ACC112 (cell line): ENCODE measurements at regions not wholly inside any gene's neighbourhood (a gene's known extent, or its start where the extent isn't known, plus 50 kb on each side); places are given as distances from the start of the nearest gene placed in this dataset.
A peak's percentile ranks its signal among the peaks of the same experiment; 100 is the strongest.

Source experiments
- H2AFZ ChIP-seq: fragments of 200-600 bp; sonication (generic); one replicate; pipeline ENCODE4 v1.6.0; 2017; ENCODE audit warnings: antibody characterized with exemption, low read length; ENCODE audit not compliant: unreplicated experiment
- H3K27ac ChIP-seq: fragments of 200-600 bp; sonication (generic); 2 replicates; pipeline ENCODE4 v1.5.1; 2014; ENCODE audit warnings: low read depth, mild to moderate bottlenecking, antibody characterized with exemption, low read length, moderate library complexity
- H3K27me3 ChIP-seq: fragments of 200-600 bp; sonication (generic); 2 replicates; pipeline ENCODE4 v1.6.1; 2014; ENCODE audit warnings: mild to moderate bottlenecking, antibody characterized with exemption, low read length, moderate library complexity, mixed read lengths; ENCODE audit not compliant: insufficient read depth
- H3K36me3 ChIP-seq: fragments of 200-600 bp; sonication (generic); 2 replicates; pipeline ENCODE4 v1.6.1; 2016; ENCODE audit warnings: mild to moderate bottlenecking, antibody characterized with exemption, low read length, moderate library complexity, mixed read lengths; ENCODE audit not compliant: insufficient read depth
- H3K4me1 ChIP-seq: fragments of 200-600 bp; sonication (generic); one replicate; pipeline ENCODE4 v1.6.1; 2016; ENCODE audit warnings: low read length, mixed read lengths; ENCODE audit not compliant: insufficient read depth, unreplicated experiment, control insufficient read depth
- H3K4me3 ChIP-seq: fragments of 200-600 bp; sonication (generic); 2 replicates; pipeline ENCODE4 v1.5.1; 2014; ENCODE audit warnings: mild to moderate bottlenecking, low read depth, low read length
- H3K79me2 ChIP-seq: fragments of 200-600 bp; sonication (generic); one replicate; pipeline ENCODE4 v1.6.0; 2016; ENCODE audit warnings: low read length; ENCODE audit not compliant: control insufficient read depth, unreplicated experiment, insufficient read depth

- no peaks in the 10 kb centered on the region for H3K79me2 ChIP-seq
- H3K27ac ChIP-seq: no peak overlapping the region
- no peak overlapping the region for H3K4me3 ChIP-seq
- H3K36me3 ChIP-seq: no peaks in the 10 kb centered on the region
- no peak overlapping the region for H2AFZ ChIP-seq
- H3K27me3 ChIP-seq: no peaks in the 10 kb centered on the region
- no peaks in the 10 kb centered on the region for H3K4me1 ChIP-seq
These were observed 172.6 kb upstream of the PRPS1L1 start for GRCh38 chr7:18200266-18200665.

GRCh38 chr7:18200855-18201254, 173.2 kb upstream of the PRPS1L1 start:
- H3K4me3 ChIP-seq: no peak overlapping the region
- H3K36me3 ChIP-seq: no peaks in the 10 kb centered on the region
- no peak overlapping the region for H3K27ac ChIP-seq
- no peaks in the 10 kb centered on the region for H3K79me2 ChIP-seq
- H2AFZ ChIP-seq: no peak overlapping the region
- H3K4me1 ChIP-seq: no peaks in the 10 kb centered on the region
- H3K27me3 ChIP-seq: no peaks in the 10 kb centered on the region

- H3K79me2 ChIP-seq: no peaks in the 10 kb centered on the region
- H3K4me3 ChIP-seq: no peak overlapping the region
- no peaks in the 10 kb centered on the region for H3K4me1 ChIP-seq
- H3K27ac ChIP-seq: no peak overlapping the region
- H3K36me3 ChIP-seq: no peaks in the 10 kb centered on the region
- H2AFZ ChIP-seq: peak overlapping the region; percentile 91
- no peaks in the 10 kb centered on the region for H3K27me3 ChIP-seq
These were observed 173.7 kb upstream of the PRPS1L1 start for GRCh38 chr7:18201350-18201749.

- H2AFZ ChIP-seq: peak overlapping the region; percentile 91
These were observed 174.8 kb upstream of the PRPS1L1 start for GRCh38 chr7:18202315-18203045.

GRCh38 chr7:18206331-18206730, 178.7 kb upstream of the PRPS1L1 start:
- Histone ChIP-seq H2AFZ (no peak overlapping the region), H3K36me3 (no peaks in the 10 kb centered on the region), H3K4me1 (no peaks in the 10 kb centered on the region), H3K27ac (no peak overlapping the region), H3K79me2 (no peaks in the 10 kb centered on the region), H3K27me3 (no peaks in the 10 kb centered on the region), H3K4me3 (no peak overlapping the region)

More at GRCh38 chr7:18202315-18203045, 174.8 kb upstream of the PRPS1L1 start:
- Histone ChIP-seq H3K36me3 (no peaks in the 10 kb centered on the region), H3K27me3 (no peaks in the 10 kb centered on the region), H3K4me3 (0 out of 2 replicates have a peak overlapping the region, but pooled peaks have one; percentile 3), H3K4me1 (no peaks in the 10 kb centered on the region), H3K79me2 (no peaks in the 10 kb centered on the region), H3K27ac (no peak overlapping the region)

- no peak overlapping the region for H3K27ac ChIP-seq
- no peak overlapping the region for H3K4me3 ChIP-seq
- H3K27me3 ChIP-seq: no peaks in the 10 kb centered on the region
- no peaks in the 10 kb centered on the region for H3K36me3 ChIP-seq
- H3K79me2 ChIP-seq: no peaks in the 10 kb centered on the region
- H3K4me1 ChIP-seq: no peaks in the 10 kb centered on the region
- no peak overlapping the region for H2AFZ ChIP-seq
These were observed 181.3 kb upstream of the PRPS1L1 start for GRCh38 chr7:18208921-18209320.

GRCh38 chr7:18210377-18210776, 182.7 kb upstream of the PRPS1L1 start:
- no peaks in the 10 kb centered on the region for H3K27me3 ChIP-seq
- H3K4me1 ChIP-seq: no peaks in the 10 kb centered on the region
- H2AFZ ChIP-seq: no peak overlapping the region
- no peak overlapping the region for H3K27ac ChIP-seq
- no peak overlapping the region for H3K4me3 ChIP-seq
- H3K36me3 ChIP-seq: no peaks in the 10 kb centered on the region
- H3K79me2 ChIP-seq: no peaks in the 10 kb centered on the region

- Histone ChIP-seq H2AFZ (no peak overlapping the region), H3K4me1 (no peaks in the 10 kb centered on the region), H3K4me3 (no peak overlapping the region), H3K36me3 (no peaks in the 10 kb centered on the region), H3K27me3 (no peaks in the 10 kb centered on the region), H3K27ac (no peak overlapping the region), H3K79me2 (no peaks in the 10 kb centered on the region)
These were observed 183.1 kb upstream of the PRPS1L1 start for GRCh38 chr7:18210788-18211187.

GRCh38 chr7:18212308-18212707, 184.7 kb upstream of the PRPS1L1 start:
- Histone ChIP-seq H3K4me1 (no peaks in the 10 kb centered on the region), H3K27me3 (no peaks in the 10 kb centered on the region), H3K79me2 (no peaks in the 10 kb centered on the region), H3K36me3 (no peaks in the 10 kb centered on the region), H3K4me3 (no peak overlapping the region), H2AFZ (no peak overlapping the region), H3K27ac (no peak overlapping the region)

- Histone ChIP-seq H3K79me2 (no peaks in the 10 kb centered on the region), H3K4me1 (no peaks in the 10 kb centered on the region), H3K27me3 (no peaks in the 10 kb centered on the region), H2AFZ (no peak overlapping the region), H3K36me3 (no peaks in the 10 kb centered on the region), H3K4me3 (no peak overlapping the region), H3K27ac (no peak overlapping the region)
These were observed 185.1 kb upstream of the PRPS1L1 start for GRCh38 chr7:18212758-18213157.

GRCh38 chr7:18213652-18214051, 186.0 kb upstream of the PRPS1L1 start:
- H3K27ac ChIP-seq: no peak overlapping the region
- H2AFZ ChIP-seq: no peak overlapping the region
- H3K79me2 ChIP-seq: no peaks in the 10 kb centered on the region
- no peaks in the 10 kb centered on the region for H3K36me3 ChIP-seq
- no peak overlapping the region for H3K4me3 ChIP-seq
- H3K27me3 ChIP-seq: no peaks in the 10 kb centered on the region
- no peaks in the 10 kb centered on the region for H3K4me1 ChIP-seq
